ENCODE measurements at regions not wholly inside any gene's neighbourhood (a gene's known extent, or its start where the extent isn't known, plus 50 kb on each side); places are given as distances from the start of the nearest gene placed in this dataset.

GRCh38 chr1:228828151-228828550 is 92.9 kb downstream of the RHOU start:
- peaks cover 74% of the 10 kb centered on the region for H3K27me3 ChIP-seq (ENCODE audit: low read depth, low read length)
- H3K4me3 ChIP-seq (ENCODE audit: low read length): no peak overlapping the region
- no peak for TF ChIP-seq CTCF (IDR thresholded peaks at IDR 0.05; ENCODE audit: low read depth, low read length)
- no peak for TF ChIP-seq EZH2phosphoT487 (IDR thresholded peaks at IDR 0.05; ENCODE audit: low read depth)
- no peaks in the 10 kb centered on the region for H3K79me2 ChIP-seq (ENCODE audit: low read length)
- H3K4me1 ChIP-seq (ENCODE audit: low read length): peaks cover 54% of the 10 kb centered on the region
- H3K4me2 ChIP-seq (ENCODE audit: low read length): peak overlapping the region; percentile 14; the same call in 1 of the 2 replicates
- no peak overlapping the region for H3K9ac ChIP-seq (ENCODE audit: low read length)
- no peaks in the 10 kb centered on the region for H3K36me3 ChIP-seq (replicated peaks; ENCODE audit: low read depth, low read length)
- H2AFZ ChIP-seq (ENCODE audit: low read depth, low read length): no peak overlapping the region
- H4K20me1 ChIP-seq (ENCODE audit: insufficient read depth, low read length): peaks cover 4% of the 10 kb centered on the region; the same call in 1 of the 2 replicates
- H3K9me3 ChIP-seq (ENCODE audit: insufficient read depth, low read length): no peaks in the 10 kb centered on the region
- no peak overlapping the region for H3K27ac ChIP-seq (ENCODE audit: low read length)

- peaks cover 70% of the 10 kb centered on the region for H3K4me1 ChIP-seq (ENCODE audit: low read length)
- no peaks in the 10 kb centered on the region for H3K36me3 ChIP-seq (replicated peaks; ENCODE audit: low read depth, low read length)
Measured at GRCh38 chr1:228830185-228830953, 95.1 kb downstream of the RHOU start.

DNA sequence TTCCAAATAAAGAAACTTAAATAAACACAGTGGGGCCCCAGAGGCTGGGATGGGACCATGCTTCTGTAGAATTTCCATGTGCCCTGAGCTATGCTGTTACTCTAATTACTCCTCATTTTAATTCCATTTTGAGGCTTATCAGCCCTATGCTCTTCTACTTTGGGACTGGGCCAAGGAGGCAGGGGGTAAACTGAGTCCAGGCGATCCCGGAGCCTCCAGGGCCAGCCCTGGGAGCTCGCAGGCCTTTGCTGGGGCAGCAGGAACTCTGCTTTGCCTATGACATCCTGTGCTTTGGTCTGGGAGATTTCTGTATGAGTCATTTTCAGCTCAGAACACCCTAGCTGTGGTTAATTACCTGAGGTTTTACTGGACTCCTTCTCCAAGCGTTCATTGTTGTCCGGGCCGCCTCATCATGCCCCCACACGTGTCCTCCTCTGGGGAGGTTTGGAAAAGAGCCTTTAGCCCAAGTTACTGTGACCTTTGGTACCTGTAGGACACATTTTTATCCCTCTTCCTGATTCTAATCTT is 95.7 kb downstream of the RHOU start:
- peaks cover 4% of the 10 kb centered on the region; the same call in 1 of the 2 replicates for H4K20me1 ChIP-seq (ENCODE audit: insufficient read depth, low read length)
- no peaks in the 10 kb centered on the region for H3K36me3 ChIP-seq (replicated peaks; ENCODE audit: low read depth, low read length)
- H3K9ac ChIP-seq (ENCODE audit: low read length): no peak overlapping the region
- H3K4me3 ChIP-seq (ENCODE audit: low read length): peak overlapping the region; percentile 35
- no peaks in the 10 kb centered on the region for H3K79me2 ChIP-seq (ENCODE audit: low read length)
- no peak overlapping the region for H3K27ac ChIP-seq (ENCODE audit: low read length)
- TF ChIP-seq CTCF (IDR thresholded peaks at IDR 0.05; ENCODE audit: low read depth, low read length): no peak
- no peak for TF ChIP-seq EZH2phosphoT487 (IDR thresholded peaks at IDR 0.05; ENCODE audit: low read depth)
- H3K9me3 ChIP-seq (ENCODE audit: insufficient read depth, low read length): no peaks in the 10 kb centered on the region
- H2AFZ ChIP-seq (ENCODE audit: low read depth, low read length): no peak overlapping the region
- peaks cover 67% of the 10 kb centered on the region for H3K4me1 ChIP-seq (ENCODE audit: low read length)
- H3K27me3 ChIP-seq (ENCODE audit: low read depth, low read length): peaks cover 86% of the 10 kb centered on the region
- peak overlapping the region; percentile 65 for H3K4me2 ChIP-seq (ENCODE audit: low read length)

More at GRCh38 chr1:228830185-228830953, 95.1 kb downstream of the RHOU start:
- Histone ChIP-seq H3K9me3 (ENCODE audit: insufficient read depth, low read length) (no peaks in the 10 kb centered on the region), H3K4me3 (ENCODE audit: low read length) (peak overlapping the region; percentile 35), H4K20me1 (ENCODE audit: insufficient read depth, low read length) (peaks cover 4% of the 10 kb centered on the region; the same call in 1 of the 2 replicates), H3K4me2 (ENCODE audit: low read length) (peak overlapping the region; percentile 65), H3K79me2 (ENCODE audit: low read length) (no peaks in the 10 kb centered on the region), H2AFZ (ENCODE audit: low read depth, low read length) (no peak overlapping the region), H3K9ac (ENCODE audit: low read length) (no peak overlapping the region), H3K27me3 (ENCODE audit: low read depth, low read length) (peaks cover 86% of the 10 kb centered on the region), H3K27ac (ENCODE audit: low read length) (no peak overlapping the region)
- peak; percentile 34 for TF ChIP-seq CTCF (IDR thresholded peaks at IDR 0.05; ENCODE audit: low read depth, low read length)
- no peak for TF ChIP-seq EZH2phosphoT487 (IDR thresholded peaks at IDR 0.05; ENCODE audit: low read depth)

- peak overlapping the region; percentile 9; the same call in 1 of the 2 replicates for H3K9ac ChIP-seq (ENCODE audit: low read length)
- H3K4me3 ChIP-seq (ENCODE audit: low read length): peak overlapping the region; percentile 74
- H3K36me3 ChIP-seq (replicated peaks; ENCODE audit: low read depth, low read length): no peaks in the 10 kb centered on the region
- peaks cover 45% of the 10 kb centered on the region for H3K4me1 ChIP-seq (ENCODE audit: low read length)
- H3K27ac ChIP-seq (ENCODE audit: low read length): no peak overlapping the region
- no peaks in the 10 kb centered on the region for H3K79me2 ChIP-seq (ENCODE audit: low read length)
- H4K20me1 ChIP-seq (ENCODE audit: insufficient read depth, low read length): peaks cover 4% of the 10 kb centered on the region; the same call in 1 of the 2 replicates
- peaks cover 75% of the 10 kb centered on the region for H3K27me3 ChIP-seq (ENCODE audit: low read depth, low read length)
- H3K4me2 ChIP-seq (ENCODE audit: low read length): peak overlapping the region; percentile 91
- no peak for TF ChIP-seq EZH2phosphoT487 (IDR thresholded peaks at IDR 0.05; ENCODE audit: low read depth)
- TF ChIP-seq CTCF (IDR thresholded peaks at IDR 0.05; ENCODE audit: low read depth, low read length): no peak
- H2AFZ ChIP-seq (ENCODE audit: low read depth, low read length): no peak overlapping the region
- no peaks in the 10 kb centered on the region for H3K9me3 ChIP-seq (ENCODE audit: insufficient read depth, low read length)
Measured at GRCh38 chr1:228833911-228834688, 98.8 kb downstream of the RHOU start.

Measured in OCI-LY3 (cell line).